GM20000 (cell line): ENCODE measurements at regions not wholly inside any gene's neighbourhood (a gene's known extent, or its start where the extent isn't known, plus 50 kb on each side); places are given as distances from the start of the nearest gene placed in this dataset.

Experiments
- DNase-seq: peaks from one replicate; pipeline ENCODE4 v3.0.0; 2012; ENCODE audit warnings: low spot score
- TF ChIP-seq, protein P1 (sequence below): IDR thresholded peaks from 2 replicates; pipeline ENCODE4 v1.5.1; 2012; ENCODE audit warnings: mild to moderate bottlenecking, control low read depth; ENCODE audit errors: extremely low read depth, missing control alignments

DNA sequence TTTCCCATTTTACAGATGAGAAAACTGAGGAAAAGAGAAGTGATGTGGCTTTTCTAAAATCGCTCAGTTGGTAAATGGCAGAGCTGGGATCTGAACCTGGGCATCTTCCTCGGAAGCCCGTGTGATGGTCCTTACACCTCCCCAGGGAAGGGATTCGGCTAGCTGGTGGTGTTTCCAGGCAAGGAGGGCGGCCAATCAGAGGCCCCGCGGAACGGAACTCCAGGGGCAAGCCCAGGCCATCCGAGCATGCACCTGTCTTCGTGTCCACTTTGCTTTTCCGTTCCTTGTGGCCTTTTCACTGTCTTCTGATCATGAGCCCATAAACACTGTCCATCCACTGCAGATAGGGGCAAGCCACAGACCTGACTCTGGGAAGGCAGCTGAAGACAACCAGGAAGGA, 114.8 kb upstream of the TMEM132D start:
- TF ChIP-seq, protein P1, sequence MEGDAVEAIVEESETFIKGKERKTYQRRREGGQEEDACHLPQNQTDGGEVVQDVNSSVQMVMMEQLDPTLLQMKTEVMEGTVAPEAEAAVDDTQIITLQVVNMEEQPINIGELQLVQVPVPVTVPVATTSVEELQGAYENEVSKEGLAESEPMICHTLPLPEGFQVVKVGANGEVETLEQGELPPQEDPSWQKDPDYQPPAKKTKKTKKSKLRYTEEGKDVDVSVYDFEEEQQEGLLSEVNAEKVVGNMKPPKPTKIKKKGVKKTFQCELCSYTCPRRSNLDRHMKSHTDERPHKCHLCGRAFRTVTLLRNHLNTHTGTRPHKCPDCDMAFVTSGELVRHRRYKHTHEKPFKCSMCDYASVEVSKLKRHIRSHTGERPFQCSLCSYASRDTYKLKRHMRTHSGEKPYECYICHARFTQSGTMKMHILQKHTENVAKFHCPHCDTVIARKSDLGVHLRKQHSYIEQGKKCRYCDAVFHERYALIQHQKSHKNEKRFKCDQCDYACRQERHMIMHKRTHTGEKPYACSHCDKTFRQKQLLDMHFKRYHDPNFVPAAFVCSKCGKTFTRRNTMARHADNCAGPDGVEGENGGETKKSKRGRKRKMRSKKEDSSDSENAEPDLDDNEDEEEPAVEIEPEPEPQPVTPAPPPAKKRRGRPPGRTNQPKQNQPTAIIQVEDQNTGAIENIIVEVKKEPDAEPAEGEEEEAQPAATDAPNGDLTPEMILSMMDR = no peak
- no peak for DNase-seq

DNA sequence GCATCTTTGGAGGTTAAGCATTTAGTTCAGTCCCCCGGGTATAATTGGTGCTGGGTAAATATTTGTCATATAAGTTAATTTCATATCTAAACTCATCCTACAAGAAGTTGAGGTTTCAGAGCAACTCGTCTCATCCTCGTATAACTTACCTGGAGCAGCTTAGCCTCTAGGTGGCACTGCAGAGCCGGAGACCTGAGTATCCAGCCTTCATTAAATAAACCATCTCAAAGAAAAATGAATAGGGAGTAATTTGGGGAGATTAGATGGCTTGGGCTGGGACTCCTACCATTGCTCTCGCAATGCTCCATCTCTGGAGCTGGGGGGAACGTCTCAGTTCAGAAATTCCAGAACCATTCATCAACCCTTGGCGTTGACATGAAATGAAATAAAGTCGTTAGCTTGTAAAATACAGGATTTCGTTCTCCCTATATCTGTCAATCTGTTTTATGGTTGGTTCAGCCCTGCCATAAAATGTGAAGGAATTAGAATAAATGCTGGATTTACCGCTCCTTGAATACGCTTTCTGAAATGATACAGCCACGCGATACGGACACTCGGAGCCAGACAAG, 122.9 kb upstream of the TMEM132D start:
- DNase-seq = peak; percentile 58
- TF ChIP-seq, protein P1 = peak; percentile 49

DNA sequence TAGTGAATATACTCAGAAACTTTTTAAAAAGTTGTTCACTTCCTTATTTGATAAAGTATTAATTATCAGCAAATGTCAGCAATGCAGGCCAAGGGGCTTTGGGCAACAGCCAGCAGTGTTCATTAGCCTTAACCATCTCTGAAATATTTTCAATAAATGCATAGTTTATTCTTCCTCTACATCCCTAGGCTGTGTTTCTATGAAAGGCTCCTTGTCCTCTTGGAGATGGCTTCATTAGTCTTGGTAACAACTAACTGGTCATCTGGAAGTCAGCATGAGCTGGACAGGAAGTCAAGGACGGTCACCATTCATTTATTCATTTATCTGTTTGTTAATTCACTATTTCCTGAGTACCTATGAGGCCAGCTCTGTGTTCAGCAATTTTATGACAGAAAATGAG, 124.0 kb upstream of the TMEM132D start:
- TF ChIP-seq, protein P1 = no peak
- DNase-seq = no peak

DNA sequence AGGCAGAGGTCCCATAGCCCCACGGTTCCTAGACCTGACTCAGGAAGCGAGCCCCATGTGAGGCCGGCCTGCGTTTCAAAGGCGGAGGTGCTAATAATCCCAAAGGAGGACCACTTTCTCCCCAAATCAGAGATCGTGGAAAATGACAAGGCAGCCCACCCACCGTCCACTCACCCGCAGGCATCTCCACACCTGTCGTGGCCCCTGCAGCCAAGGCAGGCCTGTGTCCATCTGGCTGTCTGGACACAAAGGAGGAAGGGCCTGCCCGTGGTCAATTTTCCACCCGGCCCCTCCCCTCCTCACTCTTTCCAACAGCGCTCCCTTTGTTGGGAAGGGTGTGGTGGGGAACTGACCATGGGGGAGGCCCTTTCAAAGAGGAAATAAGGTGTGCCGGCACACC, 125.3 kb upstream of the TMEM132D start:
- no peak for DNase-seq
- TF ChIP-seq, protein P1 = no peak

DNA sequence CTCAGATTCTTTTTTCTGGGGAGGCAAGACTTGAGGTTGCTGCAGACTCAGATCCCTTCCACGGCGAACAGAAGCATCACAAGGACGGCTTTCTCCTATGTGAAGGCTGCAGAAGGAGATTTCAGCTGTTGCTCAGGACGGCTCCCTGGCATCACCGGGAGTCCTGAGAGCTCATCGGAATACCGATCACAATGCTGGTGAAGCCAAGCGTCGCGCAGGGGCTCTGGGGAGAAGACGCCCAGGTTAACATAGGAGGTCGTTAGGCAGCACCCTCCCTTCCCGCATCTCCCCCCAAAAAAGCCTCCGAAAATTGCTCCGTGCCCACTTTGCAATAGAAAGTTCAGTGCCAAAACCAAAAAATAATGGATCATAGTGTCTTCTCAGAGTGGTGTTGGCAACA, 127.2 kb upstream of the TMEM132D start:
- TF ChIP-seq, protein P1 = no peak
- DNase-seq = no peak

DNA sequence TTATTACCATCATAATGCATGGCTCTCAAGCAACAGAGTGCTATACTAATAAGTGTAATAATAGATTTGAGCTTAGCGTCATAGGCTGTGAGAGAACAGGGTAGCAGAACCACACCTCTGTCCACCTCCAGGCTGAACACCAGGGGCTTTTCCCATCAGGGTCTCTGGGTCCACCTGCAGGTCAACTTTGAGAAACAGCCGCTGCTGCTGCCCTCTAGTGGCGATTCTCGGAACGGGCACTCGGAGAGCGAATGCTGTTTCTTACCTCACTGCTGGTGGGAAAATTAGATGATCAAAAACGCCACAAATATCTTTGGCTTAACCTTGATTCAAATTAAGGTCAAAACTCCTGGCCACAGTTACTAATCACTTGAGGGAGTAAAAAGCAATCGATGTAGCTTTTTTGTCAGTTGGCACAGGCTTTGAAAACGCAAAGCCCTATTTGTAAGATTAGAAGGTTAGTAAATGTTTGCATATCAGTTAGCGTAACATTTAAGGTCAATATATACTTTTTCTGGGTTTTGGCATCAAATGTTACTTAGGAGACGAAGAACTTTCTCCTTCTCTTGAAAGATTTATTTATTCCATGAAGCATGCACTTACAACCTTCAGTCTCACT, 127.9 kb upstream of the TMEM132D start:
- TF ChIP-seq, protein P1 = peak; percentile 86
- DNase-seq = peak; percentile 78

DNA sequence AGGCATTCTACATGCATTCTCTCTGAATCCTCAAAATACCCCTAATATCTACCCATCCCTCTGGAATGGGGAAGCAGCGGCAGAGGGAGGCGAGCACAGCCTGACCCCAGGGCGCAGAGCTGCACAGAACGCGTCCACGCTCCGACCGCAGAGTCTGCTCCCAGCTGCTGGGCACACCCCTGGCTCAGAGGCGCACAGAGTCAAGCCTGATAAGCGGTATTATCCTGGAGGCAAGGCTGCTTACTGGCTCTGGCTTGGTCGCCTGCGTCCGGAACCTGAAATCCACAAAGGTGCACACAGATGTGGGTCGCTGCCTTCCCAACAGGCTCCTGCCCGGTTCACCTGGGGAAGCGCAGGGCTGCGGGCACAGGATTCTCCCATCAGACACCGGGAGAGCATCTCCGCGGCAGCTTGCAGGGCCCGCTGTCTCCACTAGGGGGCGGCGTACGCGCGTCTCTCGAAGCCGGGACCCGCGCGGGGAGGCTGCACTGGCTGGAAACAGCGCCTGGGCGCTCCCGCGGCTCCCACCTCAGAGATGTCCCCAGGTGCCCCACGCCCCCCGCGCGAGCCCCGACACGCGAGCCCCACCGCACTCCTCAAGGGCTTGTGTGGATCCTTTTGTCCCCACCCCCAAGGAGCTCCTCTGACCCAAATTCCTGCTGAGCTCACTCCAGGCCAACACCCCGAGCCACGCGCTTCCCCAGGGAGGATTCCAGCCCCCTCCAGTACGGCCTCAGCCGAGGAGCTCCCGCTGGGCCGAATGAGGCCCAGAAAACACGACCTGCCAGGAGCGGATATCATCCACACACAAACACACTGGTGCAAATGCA, 120.1 kb upstream of the FZD10 start:
- TF ChIP-seq, protein P1 = peak; percentile 25
- no peak for DNase-seq
